SIG-M5 treated with dmso at 0.1 percent for 504 hours (cell line): ENCODE measurements at regions not wholly inside any gene's neighbourhood (a gene's known extent, or its start where the extent isn't known, plus 50 kb on each side); places are given as distances from the start of the nearest gene placed in this dataset.
"Not testable (repeated sequence)": the region's sequence is repeated elsewhere in the genome, so short reads cannot be mapped to it uniquely, and the experiment has no call there.

ENCODE experiments used
- DNase-seq: peaks from one replicate; lab custom pipeline; 2025; ENCODE audit not compliant: unreplicated experiment; lab: John Stamatoyannopoulos, UW

DNA sequence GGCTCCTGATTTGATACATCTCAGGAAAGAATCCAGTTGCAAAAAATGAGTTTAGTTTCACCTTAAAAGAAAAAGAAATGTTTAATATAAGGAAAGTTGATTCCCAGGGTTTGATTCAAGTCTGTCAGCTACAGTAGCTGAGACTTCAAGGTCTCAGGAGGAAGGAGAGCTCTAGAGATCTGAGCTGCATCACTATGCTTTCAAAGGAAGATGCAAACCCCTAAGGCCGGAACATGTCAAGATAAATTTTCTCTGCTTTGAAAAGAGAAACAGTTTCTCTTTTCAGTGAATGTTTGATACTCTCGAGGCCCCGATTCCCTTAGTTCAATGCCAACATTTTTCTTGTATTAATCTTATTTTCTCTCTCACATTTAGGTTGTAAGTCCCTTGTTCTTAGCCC is 128.6 kb downstream of the RGPD3 start:
- no peak for DNase-seq

DNA sequence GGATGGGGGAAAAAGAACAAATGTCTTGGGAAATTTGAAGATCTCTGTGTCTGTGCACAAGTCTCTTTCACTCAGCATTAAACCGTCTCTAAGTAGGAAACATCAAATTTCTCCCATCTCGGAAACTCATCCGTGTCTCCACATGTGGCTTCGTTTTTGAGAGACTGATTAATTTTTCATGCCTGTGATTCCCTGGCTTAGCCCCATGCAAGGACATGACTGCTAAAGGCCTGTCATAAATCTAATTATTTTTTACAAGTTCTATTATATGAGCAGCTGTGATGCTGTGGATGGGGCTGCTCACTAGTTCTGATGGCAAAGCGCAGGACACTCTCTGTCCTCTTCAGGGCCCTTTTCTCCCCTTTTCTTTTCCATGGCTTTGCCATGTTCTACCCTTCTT is 129.1 kb downstream of the RGPD3 start:
- DNase-seq, result no peak

- DNase-seq, result no peak
These were observed 130.2 kb downstream of the RGPD3 start for GRCh38 chr2:106338043-106338442.

DNA sequence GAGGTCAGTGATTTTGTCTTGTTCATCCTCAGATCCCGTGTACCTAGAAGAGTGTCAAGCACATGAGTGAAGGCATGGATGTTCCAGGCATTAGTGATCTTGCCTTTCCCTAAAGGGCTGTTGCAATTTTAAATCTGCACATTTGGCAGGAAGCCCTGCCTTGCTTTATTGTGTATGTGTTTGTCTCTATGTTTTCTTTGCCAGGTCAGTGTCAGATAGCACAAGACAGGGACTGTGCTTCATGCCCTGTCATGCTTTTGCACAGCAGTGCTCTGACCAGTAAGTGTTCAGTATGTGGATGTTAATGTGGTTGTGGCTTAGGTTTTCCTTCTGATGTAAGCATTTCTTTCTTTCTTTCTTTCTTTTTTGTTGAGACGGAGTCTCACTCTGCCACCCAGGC is 131.5 kb downstream of the RGPD3 start:
- DNase-seq, result no peak

- DNase-seq, result no peak
These were observed 132.1 kb downstream of the RGPD3 start for GRCh38 chr2:106336108-106336507.

GRCh38 chr2:106334802-106335201 is 133.4 kb downstream of the RGPD3 start:
- DNase-seq, result no peak

DNA sequence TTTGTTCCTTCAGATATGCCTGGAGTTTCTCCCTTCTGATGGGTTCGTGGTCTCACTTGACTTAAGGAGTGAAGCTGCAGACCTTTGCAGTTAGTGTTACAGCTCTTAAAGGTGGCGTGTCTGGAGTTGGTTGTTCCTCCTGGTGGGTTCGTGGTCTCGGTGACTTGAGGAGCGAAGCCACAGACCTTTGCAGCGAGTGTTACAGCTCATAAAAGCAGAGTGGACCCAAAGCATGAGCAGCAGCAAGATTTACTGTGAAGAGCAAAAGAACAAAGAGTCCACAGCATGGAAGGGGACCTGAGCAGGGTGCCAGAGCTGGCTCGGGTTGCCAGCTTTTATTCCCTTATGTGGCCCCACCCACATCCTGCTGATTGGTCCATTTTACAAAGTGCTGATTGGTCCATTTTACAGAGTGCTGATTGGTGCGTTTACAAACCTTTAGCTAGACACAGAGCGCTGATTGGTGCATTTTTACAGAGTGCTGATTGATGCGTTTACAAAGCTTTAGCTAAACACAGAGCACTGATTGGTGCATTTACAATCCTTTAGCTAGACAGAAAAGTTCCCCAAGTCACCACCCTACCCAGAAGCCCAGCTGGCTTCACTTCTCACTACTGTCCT is 134.8 kb downstream of the RGPD3 start:
- DNase-seq, result not testable (repeated sequence)

- no peak for DNase-seq
These were observed 136.2 kb downstream of the RGPD3 start for GRCh38 chr2:106332054-106332453.

- DNase-seq, result peak; percentile 44
These were observed 136.5 kb upstream of the UXS1 start for GRCh38 chr2:106330384-106331261.

GRCh38 chr2:106323337-106324013 is 129.4 kb upstream of the UXS1 start:
- DNase-seq, result no peak

DNA sequence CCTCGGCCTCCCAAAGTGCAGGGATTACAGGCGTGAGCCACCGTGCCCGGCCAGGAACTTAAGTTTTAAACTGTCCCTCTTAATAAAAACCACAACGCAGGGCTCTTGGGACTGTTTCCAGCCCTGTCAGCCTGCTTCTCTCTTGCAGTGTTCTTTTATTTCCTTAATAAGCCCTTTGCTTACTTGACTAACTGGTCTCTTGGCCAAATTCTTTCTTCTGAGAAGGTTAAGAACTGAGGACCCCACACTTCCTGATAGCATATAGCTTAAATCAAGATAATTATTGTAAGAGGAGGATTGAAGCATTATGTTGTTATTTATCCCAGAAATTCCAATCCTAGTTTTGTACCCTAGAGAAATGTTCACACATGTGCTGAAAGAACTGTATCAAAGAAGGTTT is 128.2 kb upstream of the UXS1 start:
- DNase-seq, result no peak

DNA sequence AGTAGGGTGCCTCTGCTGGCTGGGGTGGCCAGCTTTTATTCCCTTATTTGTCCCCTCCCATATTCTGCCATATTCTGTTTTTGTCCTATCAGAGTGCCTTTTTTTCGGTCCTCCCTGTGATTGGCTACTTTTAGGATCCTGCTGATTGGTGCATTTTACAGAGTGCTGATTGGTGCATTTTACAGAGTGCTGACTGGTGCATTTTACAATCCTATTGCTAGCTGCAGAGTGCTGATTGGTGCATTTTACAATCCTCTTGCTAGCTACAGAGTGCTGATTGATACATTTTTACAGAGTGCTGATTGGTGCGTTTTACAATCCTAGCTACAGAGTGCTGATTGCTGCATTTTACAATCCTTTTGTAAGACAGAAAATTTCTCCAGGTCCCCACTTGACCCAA is 126.3 kb upstream of the UXS1 start:
- DNase-seq, result not testable (repeated sequence)

DNA sequence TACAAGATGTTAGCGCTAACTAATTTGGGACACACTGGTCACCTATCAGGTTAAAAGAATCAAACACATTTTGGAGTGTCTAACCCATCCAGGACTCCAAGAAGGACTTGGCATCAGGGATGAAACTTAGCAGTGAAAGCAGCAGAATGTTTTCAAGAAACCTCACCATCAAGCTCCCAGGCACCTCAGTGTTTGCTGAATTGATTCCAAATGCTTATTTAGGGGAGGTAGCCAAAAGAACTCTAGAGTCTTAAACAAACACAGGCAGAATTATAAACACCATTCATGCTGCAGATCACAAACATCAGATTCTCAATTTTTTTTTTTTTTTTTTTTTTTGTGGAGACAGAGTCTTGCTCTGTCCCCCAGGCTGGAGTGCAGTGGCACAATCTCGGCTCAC is 122.8 kb upstream of the UXS1 start:
- no peak for DNase-seq

GRCh38 chr2:106314444-106314843 is 120.3 kb upstream of the UXS1 start:
- DNase-seq, result peak; percentile 20

GRCh38 chr2:106311041-106311370 is 116.9 kb upstream of the UXS1 start:
- DNase-seq, result no peak

GRCh38 chr2:106307860-106308259 is 113.8 kb upstream of the UXS1 start:
- no peak for DNase-seq

GRCh38 chr2:106306387-106306786 is 112.3 kb upstream of the UXS1 start:
- peak; percentile 11 for DNase-seq

GRCh38 chr2:106304612-106305184 is 110.6 kb upstream of the UXS1 start:
- no peak for DNase-seq

DNA sequence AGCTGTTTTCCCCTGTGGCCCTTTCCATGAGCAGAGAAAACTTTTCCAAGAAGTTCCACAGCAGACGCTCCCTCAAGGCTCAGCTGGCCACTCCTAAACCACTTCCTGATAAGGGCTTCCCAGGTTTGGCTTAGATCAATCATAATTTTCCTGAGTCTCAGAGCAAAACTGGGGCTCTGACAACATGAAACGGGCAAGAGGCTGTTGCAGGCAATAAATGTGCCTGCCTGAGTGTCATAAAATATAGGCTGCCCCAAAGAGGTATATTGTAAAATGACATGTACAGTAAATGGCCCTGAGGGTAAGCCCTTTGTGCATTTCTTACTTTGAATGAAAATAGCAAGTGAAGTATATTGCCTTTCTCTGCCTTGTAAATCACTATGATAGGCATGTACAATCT is 105.6 kb upstream of the UXS1 start:
- no peak for DNase-seq

DNA sequence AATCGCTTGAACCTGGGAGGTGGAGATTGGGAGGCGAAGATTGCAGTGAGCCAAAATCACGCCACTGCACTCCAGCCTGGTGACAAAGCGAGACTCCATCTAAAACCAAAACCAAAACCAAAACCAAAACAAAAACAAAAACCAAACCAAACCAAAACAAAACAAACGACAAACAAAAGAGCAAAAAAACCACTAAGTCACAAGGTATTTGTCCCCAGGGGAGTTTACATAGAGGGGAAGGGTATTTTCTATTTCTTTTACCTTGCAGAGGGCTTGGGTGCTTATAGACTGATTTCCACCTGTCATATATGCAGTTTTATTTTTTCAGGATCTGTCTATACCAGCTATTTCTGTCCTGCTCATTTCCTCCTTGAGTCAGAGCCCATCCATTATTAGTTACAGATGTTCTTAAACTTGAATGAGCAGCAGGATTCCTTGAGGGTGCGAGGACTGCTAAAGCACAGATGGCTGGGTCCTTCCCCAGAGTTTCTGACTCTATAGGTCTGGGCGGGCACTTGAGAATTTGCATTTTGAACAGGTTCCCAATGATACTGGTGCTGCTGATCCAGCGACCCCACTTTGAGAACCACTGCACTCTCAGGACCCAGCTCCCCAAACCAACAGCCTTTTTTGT is 102.2 kb upstream of the UXS1 start:
- no peak for DNase-seq

- DNase-seq, result no peak
These were observed 100.1 kb upstream of the UXS1 start for GRCh38 chr2:106294182-106294581.
